ENCODE measurements at regions not wholly inside any gene's neighbourhood (a gene's known extent, or its start where the extent isn't known, plus 50 kb on each side); places are given as distances from the start of the nearest gene placed in this dataset.

DNA sequence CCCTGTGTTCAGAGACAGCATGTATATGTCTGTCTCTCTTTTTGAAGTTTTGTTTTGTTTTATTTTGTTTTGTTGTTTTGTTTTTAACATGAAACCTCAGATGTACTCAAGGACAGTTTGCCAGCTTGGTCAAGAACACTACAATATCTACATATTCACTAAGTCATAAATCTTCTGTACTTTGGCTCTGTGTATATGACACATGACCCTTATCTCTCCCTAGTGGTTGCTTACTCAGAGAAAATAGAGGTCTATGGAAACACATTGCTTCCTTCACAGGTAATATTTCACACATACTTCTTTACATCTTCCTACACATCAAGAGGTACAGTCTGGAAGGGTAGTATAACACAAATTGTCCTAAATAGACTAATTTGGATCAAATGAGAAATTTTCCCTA lies 312.6 kb upstream of the VRK2 start:
- POLR2A ChIA-PET, result no interaction called here
- CTCF ChIA-PET, result no interaction called here
- Mint-ChIP-seq H3K27ac (no peak overlapping the region), H3K27me3 (no peaks in the 10 kb centered on the region), H3K4me3 (no peak overlapping the region), H3K36me3 (ENCODE audit: low read depth) (no peaks in the 10 kb centered on the region), H3K9me3 (no peaks in the 10 kb centered on the region), H3K4me1 (no peaks in the 10 kb centered on the region)
- intact Hi-C loops (cut with micrococcal nuclease), result no loop called here
- DNase-seq, result no peak
- ATAC-seq (ENCODE audit: low read depth), result no peak
- TF ChIP-seq CTCF (IDR thresholded peaks at IDR 0.05), result no peak

GRCh38 chr2:57740891-57741290 lies 305.7 kb upstream of the VRK2 start:
- CTCF ChIA-PET, result no interaction called here

DNA sequence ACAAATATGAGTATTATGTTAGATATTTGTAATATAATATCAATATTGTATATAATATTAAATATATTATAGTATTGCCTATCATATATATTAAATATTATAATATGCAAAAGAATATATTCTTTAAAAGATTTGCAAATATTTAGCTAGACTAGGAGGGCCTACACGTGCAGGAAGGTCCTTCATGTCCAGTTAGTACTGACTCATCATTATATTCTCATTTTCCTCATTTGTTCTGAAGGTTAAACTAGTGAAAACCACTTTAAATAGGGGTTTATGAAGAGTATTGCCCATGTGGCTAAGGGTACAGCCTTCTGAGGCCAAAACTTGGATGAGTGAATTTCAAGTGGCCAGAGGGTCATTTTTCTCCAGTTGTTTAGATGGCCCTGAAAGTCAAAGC lies 293.0 kb upstream of the VRK2 start:
- H3K27me3 Mint-ChIP-seq, result no peaks in the 10 kb centered on the region
- intact Hi-C loops (cut with micrococcal nuclease), result no loop called here
- H3K4me1 Mint-ChIP-seq, result peaks cover 12% of the 10 kb centered on the region
- ATAC-seq (ENCODE audit: low read depth) (no peak), DNase-seq (no peak)
- TF ChIP-seq CTCF (IDR thresholded peaks at IDR 0.05), result no peak
- ChIA-PET POLR2A (no interaction called here), CTCF (no interaction called here)
- H3K36me3 Mint-ChIP-seq (ENCODE audit: low read depth), result no peaks in the 10 kb centered on the region
- H3K27ac Mint-ChIP-seq, result no peak overlapping the region
- no peaks in the 10 kb centered on the region for H3K9me3 Mint-ChIP-seq
- no peak overlapping the region for H3K4me3 Mint-ChIP-seq

More at GRCh38 chr2:57740891-57741290, 305.7 kb upstream of the VRK2 start:
- Mint-ChIP-seq H3K27me3 (no peaks in the 10 kb centered on the region), H3K36me3 (ENCODE audit: low read depth) (no peaks in the 10 kb centered on the region), H3K4me1 (no peaks in the 10 kb centered on the region), H3K9me3 (no peaks in the 10 kb centered on the region), H3K4me3 (no peak overlapping the region), H3K27ac (no peak overlapping the region)
- ATAC-seq (ENCODE audit: low read depth), result no peak
- intact Hi-C loops (cut with micrococcal nuclease), result no loop called here
- no peak for TF ChIP-seq CTCF (IDR thresholded peaks at IDR 0.05)
- no peak for DNase-seq
- POLR2A ChIA-PET, result no interaction called here

GRCh38 chr2:57758686-57759085 lies 287.9 kb upstream of the VRK2 start:
- no peaks in the 10 kb centered on the region for H3K9me3 Mint-ChIP-seq
- no peaks in the 10 kb centered on the region for H3K36me3 Mint-ChIP-seq (ENCODE audit: low read depth)
- ATAC-seq (ENCODE audit: low read depth) (no peak), DNase-seq (no peak)
- ChIA-PET CTCF (interaction anchor here (1.6 kb wide), 1 partner anchor 30 kb away, joined by 4 read pairs; no protein-coding TSS in a partner anchor), POLR2A (no interaction called here)
- H3K4me3 Mint-ChIP-seq, result no peak overlapping the region
- intact Hi-C loops (cut with micrococcal nuclease), result loop anchor here (1.0 to 5.0 kb wide), 3 partner anchors 1004 to 1424 kb away; no protein-coding TSS in a partner anchor
- peaks cover 28% of the 10 kb centered on the region for H3K4me1 Mint-ChIP-seq
- TF ChIP-seq CTCF (IDR thresholded peaks at IDR 0.05), result no peak
- no peak overlapping the region for H3K27ac Mint-ChIP-seq
- no peaks in the 10 kb centered on the region for H3K27me3 Mint-ChIP-seq

GRCh38 chr2:57759131-57759530 lies 287.5 kb upstream of the VRK2 start:
- CTCF ChIA-PET, result interaction anchor here (1.0 to 1.7 kb wide), 9 partner anchors 16 to 1262 kb away, joined by 3 to 11 read pairs (median 4); no protein-coding TSS in a partner anchor
- intact Hi-C loops (cut with micrococcal nuclease), result loop anchor here (1.0 to 5.0 kb wide), 3 partner anchors 1004 to 1423 kb away; no protein-coding TSS in a partner anchor
- DNase-seq, result no peak
- TF ChIP-seq CTCF (IDR thresholded peaks at IDR 0.05), result no peak
- Mint-ChIP-seq H3K36me3 (ENCODE audit: low read depth) (no peaks in the 10 kb centered on the region), H3K4me3 (no peak overlapping the region), H3K4me1 (peaks cover 28% of the 10 kb centered on the region), H3K9me3 (no peaks in the 10 kb centered on the region), H3K27ac (no peak overlapping the region), H3K27me3 (no peaks in the 10 kb centered on the region)
- POLR2A ChIA-PET, result no interaction called here
- ATAC-seq (ENCODE audit: low read depth), result no peak

Measured in activated B cell treated with CpG ODN at 0.5 μM for 24 hours (primary cell).